ENCODE measurements at regions not wholly inside any gene's neighbourhood (a gene's known extent, or its start where the extent isn't known, plus 50 kb on each side); places are given as distances from the start of the nearest gene placed in this dataset.

GRCh38 chr5:57783693-57784092, 301.1 kb upstream of the ACTBL2 start:
- H3K27ac Mint-ChIP-seq (ENCODE audit: unreplicated experiment): no peak overlapping the region
- H3K9me3 Mint-ChIP-seq (ENCODE audit: low read depth, unreplicated experiment): no peaks in the 10 kb centered on the region
- CTCF ChIA-PET: no interaction called here
- TF ChIP-seq, protein P1, sequence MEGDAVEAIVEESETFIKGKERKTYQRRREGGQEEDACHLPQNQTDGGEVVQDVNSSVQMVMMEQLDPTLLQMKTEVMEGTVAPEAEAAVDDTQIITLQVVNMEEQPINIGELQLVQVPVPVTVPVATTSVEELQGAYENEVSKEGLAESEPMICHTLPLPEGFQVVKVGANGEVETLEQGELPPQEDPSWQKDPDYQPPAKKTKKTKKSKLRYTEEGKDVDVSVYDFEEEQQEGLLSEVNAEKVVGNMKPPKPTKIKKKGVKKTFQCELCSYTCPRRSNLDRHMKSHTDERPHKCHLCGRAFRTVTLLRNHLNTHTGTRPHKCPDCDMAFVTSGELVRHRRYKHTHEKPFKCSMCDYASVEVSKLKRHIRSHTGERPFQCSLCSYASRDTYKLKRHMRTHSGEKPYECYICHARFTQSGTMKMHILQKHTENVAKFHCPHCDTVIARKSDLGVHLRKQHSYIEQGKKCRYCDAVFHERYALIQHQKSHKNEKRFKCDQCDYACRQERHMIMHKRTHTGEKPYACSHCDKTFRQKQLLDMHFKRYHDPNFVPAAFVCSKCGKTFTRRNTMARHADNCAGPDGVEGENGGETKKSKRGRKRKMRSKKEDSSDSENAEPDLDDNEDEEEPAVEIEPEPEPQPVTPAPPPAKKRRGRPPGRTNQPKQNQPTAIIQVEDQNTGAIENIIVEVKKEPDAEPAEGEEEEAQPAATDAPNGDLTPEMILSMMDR (IDR thresholded peaks at IDR 0.05; ENCODE audit: unreplicated experiment): no peak
- intact Hi-C loops (cut with micrococcal nuclease; ENCODE audit: unreplicated experiment): no loop called here
- H3K4me1 Mint-ChIP-seq (ENCODE audit: low read depth, unreplicated experiment): peaks cover 31% of the 10 kb centered on the region
- no peak overlapping the region for H3K4me3 Mint-ChIP-seq (ENCODE audit: low read depth, unreplicated experiment)
- no peak for DNase-seq
- no TSS peak for BruUV-seq (replicated peaks)
- H3K27me3 Mint-ChIP-seq (ENCODE audit: unreplicated experiment): no peaks in the 10 kb centered on the region
- H3K36me3 Mint-ChIP-seq (ENCODE audit: insufficient read depth, unreplicated experiment): no peaks in the 10 kb centered on the region

- BruUV-seq (replicated peaks): no TSS peak
- H3K9me3 Mint-ChIP-seq (ENCODE audit: low read depth, unreplicated experiment): no peaks in the 10 kb centered on the region
- TF ChIP-seq, protein P1 (IDR thresholded peaks at IDR 0.05; ENCODE audit: unreplicated experiment): no peak
- intact Hi-C loops (cut with micrococcal nuclease; ENCODE audit: unreplicated experiment): no loop called here
- peaks cover 58% of the 10 kb centered on the region for H3K4me1 Mint-ChIP-seq (ENCODE audit: low read depth, unreplicated experiment)
- H3K27me3 Mint-ChIP-seq (ENCODE audit: unreplicated experiment): no peaks in the 10 kb centered on the region
- no peaks in the 10 kb centered on the region for H3K36me3 Mint-ChIP-seq (ENCODE audit: insufficient read depth, unreplicated experiment)
- no peak overlapping the region for H3K27ac Mint-ChIP-seq (ENCODE audit: unreplicated experiment)
- no peak for DNase-seq
- CTCF ChIA-PET: no interaction called here
- H3K4me3 Mint-ChIP-seq (ENCODE audit: low read depth, unreplicated experiment): no peak overlapping the region
Observed at GRCh38 chr5:57780961-57781325, 298.3 kb upstream of the ACTBL2 start.

- no TSS peak for BruUV-seq (replicated peaks)
- Mint-ChIP-seq H3K27me3 (ENCODE audit: unreplicated experiment) (no peaks in the 10 kb centered on the region), H3K27ac (ENCODE audit: unreplicated experiment) (peak overlapping the region; percentile 22), H3K4me1 (ENCODE audit: low read depth, unreplicated experiment) (peaks cover 60% of the 10 kb centered on the region), H3K9me3 (ENCODE audit: low read depth, unreplicated experiment) (no peaks in the 10 kb centered on the region), H3K4me3 (ENCODE audit: low read depth, unreplicated experiment) (no peak overlapping the region), H3K36me3 (ENCODE audit: insufficient read depth, unreplicated experiment) (no peaks in the 10 kb centered on the region)
- intact Hi-C loops (cut with micrococcal nuclease; ENCODE audit: unreplicated experiment): no loop called here
- DNase-seq: no peak
- CTCF ChIA-PET: interaction anchor here (2.4 to 2.5 kb wide), 2 partner anchors 408 to 680 kb away, joined by 9 to 41 read pairs; partner anchors contain the start of gene PLK2
- TF ChIP-seq, protein P1 (IDR thresholded peaks at IDR 0.05; ENCODE audit: unreplicated experiment): no peak
Observed at GRCh38 chr5:57780306-57780960, 297.8 kb upstream of the ACTBL2 start.

DNA sequence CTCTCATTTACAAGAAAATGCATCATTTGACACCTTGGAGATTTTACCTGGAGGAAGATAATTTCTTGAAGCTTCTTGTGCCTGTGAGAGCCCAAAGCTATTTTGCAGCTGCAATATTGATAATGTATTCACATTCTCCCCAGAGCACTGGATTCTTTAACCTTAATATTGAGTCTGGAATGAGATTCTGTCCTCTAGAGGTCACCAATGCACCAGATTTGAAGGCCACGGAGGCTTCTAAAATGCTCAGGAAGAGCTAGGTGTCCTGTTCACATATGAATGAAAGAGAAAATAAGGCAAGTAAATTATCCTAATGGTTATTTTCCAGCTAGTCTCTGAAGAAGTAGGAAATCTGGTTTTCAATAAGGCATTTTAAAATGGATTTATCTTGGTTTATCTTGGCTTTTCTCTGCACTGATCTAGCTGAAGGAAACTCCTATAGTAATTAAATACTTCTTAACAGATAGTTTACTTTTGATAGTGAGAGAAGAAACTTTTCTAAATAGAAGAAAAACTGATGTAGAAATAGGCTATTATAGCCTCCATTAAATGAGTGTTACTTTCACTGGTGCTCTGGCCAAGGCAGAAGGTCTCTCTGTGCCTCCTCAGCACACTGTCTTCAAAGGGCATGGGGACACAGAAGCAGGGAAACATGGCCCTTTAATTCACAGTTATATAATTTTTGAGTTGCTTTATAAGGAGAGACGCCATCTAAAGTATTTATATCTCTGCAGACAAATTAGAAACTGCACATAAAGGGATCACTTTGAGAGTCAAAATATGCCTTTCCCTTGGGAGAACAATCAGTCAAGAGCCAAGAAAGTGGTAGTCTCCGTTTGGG, 297.0 kb upstream of the ACTBL2 start:
- TF ChIP-seq, protein P1 (IDR thresholded peaks at IDR 0.05; ENCODE audit: unreplicated experiment): peak; percentile 44

More for the DNA sequence above, 297.0 kb upstream of the ACTBL2 start:
- Mint-ChIP-seq H3K36me3 (ENCODE audit: insufficient read depth, unreplicated experiment) (no peaks in the 10 kb centered on the region), H3K4me1 (ENCODE audit: low read depth, unreplicated experiment) (peaks cover 59% of the 10 kb centered on the region), H3K27ac (ENCODE audit: unreplicated experiment) (peak overlapping the region; percentile 22), H3K4me3 (ENCODE audit: low read depth, unreplicated experiment) (no peak overlapping the region), H3K9me3 (ENCODE audit: low read depth, unreplicated experiment) (no peaks in the 10 kb centered on the region), H3K27me3 (ENCODE audit: unreplicated experiment) (no peaks in the 10 kb centered on the region)
- CTCF ChIA-PET: interaction anchor here (0.6 to 3.0 kb wide), 17 partner anchors 37 to 787 kb away, joined by 3 to 41 read pairs (median 4); partner anchors contain the start of gene PLK2
- DNase-seq: peak; percentile 60
- no TSS peak for BruUV-seq (replicated peaks)
- intact Hi-C loops (cut with micrococcal nuclease; ENCODE audit: unreplicated experiment): loop anchor here (1.0 to 5.0 kb wide), 5 partner anchors 87 to 683 kb away; no protein-coding TSS in a partner anchor
